ENCODE measurements at regions not wholly inside any gene's neighbourhood (a gene's known extent, or its start where the extent isn't known, plus 50 kb on each side); places are given as distances from the start of the nearest gene placed in this dataset.
"Not testable (repeated sequence)": the region's sequence is repeated elsewhere in the genome, so short reads cannot be mapped to it uniquely, and the experiment has no call there.

- no peak for DNase-seq
Measured at GRCh38 chr9:2523591-2523990, 98.0 kb upstream of the VLDLR start.

GRCh38 chr9:2524601-2525000 lies 97.0 kb upstream of the VLDLR start:
- no peak for DNase-seq

DNA sequence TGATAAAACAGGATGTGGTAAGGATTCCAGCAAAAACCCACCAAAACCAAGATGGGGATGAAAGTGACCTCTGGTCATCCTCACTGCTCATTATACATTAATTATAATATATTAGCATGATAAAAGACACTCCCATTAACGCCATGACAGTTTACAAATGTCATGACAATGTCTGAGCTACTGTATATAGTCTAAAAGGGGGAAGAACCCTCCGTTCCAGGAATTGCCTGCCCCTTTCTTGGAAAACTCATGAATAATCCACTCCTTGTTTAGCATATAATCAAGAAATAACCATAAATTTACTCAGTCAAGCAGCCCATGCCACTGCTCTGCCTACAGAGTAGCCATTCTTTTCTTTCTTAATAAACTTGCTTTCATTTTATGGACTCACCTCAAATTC lies 96.4 kb upstream of the VLDLR start:
- no peak for DNase-seq

- DNase-seq = no peak
Measured at GRCh38 chr9:2526071-2526828, 95.3 kb upstream of the VLDLR start.

DNA sequence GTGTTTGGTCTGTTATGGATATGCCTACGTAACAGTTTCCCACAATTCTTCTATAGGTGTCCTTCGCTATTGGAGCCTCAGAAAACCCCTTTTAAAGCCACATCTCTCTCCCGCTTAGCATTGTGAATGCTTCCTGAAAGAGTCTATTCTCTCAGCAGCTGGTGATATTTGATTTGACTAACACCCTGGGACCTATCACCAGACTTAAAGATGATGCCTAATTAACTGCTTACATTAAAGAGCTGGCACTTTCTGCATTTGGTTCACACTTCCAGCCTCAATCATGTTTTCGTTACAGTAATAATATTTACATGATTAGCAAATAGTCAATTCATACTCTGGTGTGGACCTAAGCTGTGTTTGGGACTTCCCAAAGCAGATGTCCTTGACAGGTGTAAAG lies 90.1 kb upstream of the VLDLR start:
- DNase-seq = no peak

GRCh38 chr9:2536511-2536910 lies 85.1 kb upstream of the VLDLR start:
- DNase-seq = no peak

DNA sequence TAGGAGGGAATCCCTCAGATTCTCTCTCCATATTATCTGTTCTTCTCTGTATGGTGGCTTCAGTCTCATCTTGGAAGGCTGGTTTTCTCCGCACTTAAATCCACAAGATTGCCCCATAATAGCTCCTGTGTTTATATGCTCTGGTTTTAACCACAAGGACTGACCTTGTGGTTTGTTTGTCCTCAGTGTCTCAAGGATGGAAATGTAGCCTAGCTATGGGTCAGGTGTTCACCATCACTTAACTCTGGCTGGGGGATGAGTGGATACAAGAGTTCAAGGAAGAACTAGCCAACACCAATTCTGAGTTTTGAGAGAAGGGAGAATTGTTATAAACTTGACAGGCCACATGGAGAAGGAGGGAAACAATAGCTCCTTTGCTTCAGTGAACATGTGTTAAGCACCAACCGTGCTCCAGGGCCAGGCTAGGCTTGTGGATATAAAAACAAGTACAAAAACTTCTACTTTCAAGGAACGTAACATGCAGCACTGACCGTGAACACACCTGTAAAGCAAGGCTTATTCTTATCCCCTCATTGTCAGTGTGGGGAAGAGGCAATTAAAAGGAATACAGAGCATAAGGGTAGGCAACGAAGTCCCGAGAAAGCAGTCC lies 75.6 kb upstream of the VLDLR start:
- DNase-seq = no peak

DNA sequence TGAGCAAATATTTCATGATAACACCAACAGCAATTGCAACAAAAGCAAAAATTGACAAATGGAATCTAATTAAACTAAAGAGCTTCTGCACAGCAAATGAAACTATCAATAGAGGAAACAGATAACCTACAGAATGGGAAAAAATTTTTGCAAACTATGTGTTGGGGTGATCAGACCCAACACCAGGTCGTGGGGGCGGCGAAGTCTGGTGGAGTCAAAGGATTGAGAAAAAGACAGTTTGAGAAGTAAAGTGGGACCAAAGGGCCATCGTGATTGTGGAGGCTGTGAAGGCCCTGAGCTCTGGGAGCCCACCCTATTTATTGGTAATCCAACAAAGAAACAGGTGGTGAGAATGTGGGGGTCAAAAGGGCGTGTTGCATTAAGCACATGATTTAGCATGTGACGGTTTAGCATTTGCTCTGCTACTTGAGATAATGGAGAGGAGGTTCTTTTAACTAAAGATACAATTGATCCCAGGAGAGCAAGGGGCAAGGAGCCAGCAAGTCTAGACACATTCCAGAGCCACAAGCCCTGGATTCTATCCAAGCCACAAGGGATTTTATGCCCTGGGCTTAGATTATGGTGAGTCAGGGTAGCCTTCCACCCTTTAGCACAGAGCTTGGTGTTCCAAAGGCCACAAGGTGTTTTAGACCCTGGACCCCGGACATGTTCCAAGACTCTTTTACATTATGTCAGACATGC lies 65.5 kb upstream of the VLDLR start:
- not testable (repeated sequence) for DNase-seq

- DNase-seq = no peak
Measured at GRCh38 chr9:2557693-2558092, 63.9 kb upstream of the VLDLR start.

DNA sequence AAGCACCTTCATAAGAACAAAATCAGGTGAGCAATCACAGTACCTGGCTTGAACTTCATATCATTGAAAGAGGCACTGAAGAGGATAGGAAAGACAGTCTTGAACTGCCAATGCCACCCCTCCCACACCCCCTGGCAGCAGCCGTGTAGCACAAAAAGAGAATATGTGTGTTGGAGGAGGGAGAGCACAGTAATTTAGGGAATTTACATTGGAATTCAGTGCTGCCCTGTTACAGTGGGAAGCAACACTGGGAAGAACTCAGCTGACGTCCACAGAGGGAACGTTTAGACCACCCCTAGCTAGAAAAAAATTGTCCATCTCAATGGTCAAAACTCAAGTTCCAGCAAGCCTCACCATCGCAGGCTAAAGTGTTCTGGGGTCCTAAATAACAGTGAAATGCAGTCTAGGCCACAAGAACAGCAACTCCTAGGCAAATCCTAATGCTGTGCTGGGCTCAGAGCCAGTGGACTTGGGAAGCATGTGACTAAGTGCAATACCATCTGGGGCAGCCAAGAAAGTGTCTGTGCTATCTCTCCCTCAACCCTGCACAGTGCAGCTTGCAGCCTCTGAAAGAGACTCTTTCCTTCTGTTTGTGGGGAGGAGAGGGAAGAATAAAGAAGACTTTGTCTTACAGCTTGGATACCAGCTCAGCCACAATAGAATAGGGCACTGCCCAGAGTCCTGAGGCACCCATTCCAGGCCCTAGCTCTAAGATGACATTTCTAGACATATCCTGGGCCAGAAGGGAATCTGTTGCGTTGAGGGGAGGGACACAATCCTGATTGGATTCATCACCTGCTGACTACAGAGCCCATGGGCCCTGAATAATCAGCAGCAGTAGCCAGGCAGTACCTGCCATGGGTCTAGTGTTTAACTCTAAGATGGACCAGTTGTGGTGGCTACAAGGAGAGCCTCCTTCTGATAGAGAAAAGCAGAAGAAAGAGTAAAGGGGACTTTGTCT lies 62.1 kb upstream of the VLDLR start:
- DNase-seq = no peak

DNA sequence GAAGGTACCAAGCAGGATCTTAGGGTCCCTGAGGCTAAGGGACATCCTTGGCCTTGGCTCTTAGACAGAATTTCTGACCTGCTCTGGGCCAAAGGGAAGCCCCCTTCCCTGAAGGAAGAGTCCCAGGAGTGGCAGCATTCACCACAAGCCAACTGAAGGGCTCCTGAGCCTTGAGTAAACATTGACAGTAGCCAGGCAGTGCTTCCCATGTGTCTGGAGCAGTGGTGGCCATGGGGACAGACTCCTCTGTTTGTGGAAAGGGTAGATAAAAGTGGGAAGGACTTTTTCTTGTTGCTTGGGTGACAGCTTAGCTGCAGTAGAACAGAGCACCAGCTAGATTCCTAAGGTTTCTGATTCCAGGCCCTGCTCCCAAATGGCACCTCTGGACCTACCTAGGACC lies 61.4 kb upstream of the VLDLR start:
- no peak for DNase-seq

DNA sequence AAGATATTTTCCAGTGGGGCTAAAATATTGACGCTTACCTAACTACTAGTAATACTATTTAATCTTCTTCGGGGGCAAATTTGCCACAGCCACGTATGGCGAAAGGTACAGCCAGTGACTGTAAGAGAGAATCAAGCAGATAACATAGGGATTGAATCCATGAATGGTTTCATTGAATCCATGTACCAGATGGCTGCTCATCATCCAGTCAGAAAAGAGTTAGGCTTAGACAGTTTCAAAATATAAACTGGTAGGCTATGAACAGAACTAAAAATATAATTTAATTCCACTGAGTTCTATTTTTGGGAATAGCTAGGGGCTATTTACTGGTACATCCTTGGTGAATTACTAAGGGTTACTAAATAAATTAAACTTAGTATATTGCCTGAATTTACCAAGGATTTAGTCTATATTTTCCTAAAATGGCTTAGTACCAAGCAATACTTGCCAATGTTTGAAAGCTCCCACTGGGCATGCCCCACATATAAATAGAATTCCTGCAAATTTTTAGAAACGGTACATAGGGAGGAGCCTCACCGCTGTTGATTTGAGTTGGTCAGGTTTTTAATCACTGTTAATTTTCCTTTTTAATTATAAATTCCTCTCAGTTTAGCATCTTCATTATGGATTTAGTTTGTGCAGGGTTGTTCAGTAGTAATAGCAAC lies 55.8 kb upstream of the VLDLR start:
- DNase-seq = no peak

GRCh38 chr9:2567922-2568321 lies 53.7 kb upstream of the VLDLR start:
- DNase-seq = no peak

GRCh38 chr9:2568689-2569088 lies 52.9 kb upstream of the VLDLR start:
- no peak for DNase-seq

GRCh38 chr9:2570615-2571479 lies 50.7 kb upstream of the VLDLR start:
- DNase-seq = peak; percentile 82 to 86
